Spleen (tissue), 11 donors: ENCODE measurements at regions not wholly inside any gene's neighbourhood (a gene's known extent, or its start where the extent isn't known, plus 50 kb on each side); places are given as distances from the start of the nearest gene placed in this dataset.

ENCODE experiments used
- DNase-seq: peaks from one replicate; pipeline ENCODE4 v3.0.0-alpha.2; 2020
- H3K27ac ChIP-seq, 8 donors: fragments of 200-600 bp; sonication (generic) in 7 of 8; 1 replicate in 4 of 8; 2 replicates in 4 of 8; pipeline versions ENCODE4 v1.5.0 to v1.8.0; 2016 to 2021; ENCODE audit warnings: inconsistent platforms in 4 of 8, mild to moderate bottlenecking in 4 of 8, moderate library complexity in 1 of 8
- H3K27me3 ChIP-seq, 7 donors: fragments of 200-600 bp; sonication (generic) in 6 of 7; replicated peaks in 1 of 7; 1 replicate in 4 of 7; 2 replicates in 3 of 7; pipeline versions ENCODE4 v1.5.0 to v1.8.0; 2016 to 2021; ENCODE audit warnings: inconsistent platforms in 3 of 7, mild to moderate bottlenecking in 1 of 7
- H3K36me3 ChIP-seq, 6 donors: fragments of 200-600 bp; sonication (generic) in 5 of 6; 1 replicate in 4 of 6; 2 replicates in 2 of 6; pipeline versions ENCODE4 v1.5.0 to v1.8.0; 2016 to 2021; ENCODE audit warnings: inconsistent platforms in 2 of 6
- H3K4me1 ChIP-seq, 6 donors: fragments of 200-600 bp; sonication (generic) in 5 of 6; 1 replicate in 3 of 6; 2 replicates in 3 of 6; pipeline versions ENCODE4 v1.5.0 to v1.8.0; 2016 to 2021; ENCODE audit warnings: inconsistent platforms in 3 of 6
- H3K4me3 ChIP-seq, 8 donors: fragments of 200-600 bp; sonication (generic) in 7 of 8; 1 replicate in 4 of 8; 2 replicates in 4 of 8; pipeline versions ENCODE4 v1.5.0 to v1.8.0; 2016 to 2021; ENCODE audit warnings: inconsistent platforms in 4 of 8, mild to moderate bottlenecking in 4 of 8, moderate library complexity in 2 of 8
- H3K9me3 ChIP-seq, 8 donors: fragments of 200-600 bp; sonication (generic) in 7 of 8; 1 replicate in 4 of 8; 2 replicates in 4 of 8; pipeline versions ENCODE4 v1.5.0 to v1.8.0; 2016 to 2021; ENCODE audit warnings: inconsistent platforms in 4 of 8
- CTCF ChIP-seq, 11 experiments: fragments of 200-600 bp in 7 of 11; fragments of 450-650 bp in 4 of 11; sonication (generic) in 4 of 11; IDR thresholded peaks in 8 of 11; conservative IDR thresholded peaks in 3 of 11; 1 replicate in 7 of 11; 2 replicates in 4 of 11; pipeline versions ENCODE4 v1.4.0 to v1.8.0; 2016 to 2021; ENCODE audit warnings: antibody characterized with exemption in 11 of 11, inconsistent platforms in 4 of 11, mild to moderate bottlenecking in 1 of 11
- POLR2A ChIP-seq, 3 donors: fragments of 450-650 bp; IDR thresholded peaks; one replicate each; pipeline ENCODE4 v1.5.1; 2017; ENCODE audit warnings: antibody characterized with exemption in 3 of 3, mild to moderate bottlenecking in 1 of 3
- POLR2AphosphoS5 ChIP-seq, 3 donors: sonication (generic); formaldehyde crosslinking; IDR thresholded peaks; one replicate each; pipeline ENCODE4 v1.5.1; 2017; ENCODE audit warnings: antibody characterized with exemption in 3 of 3
- WGBS, 5 donors: extraction: QIAGEN DNeasy Blood & Tissue Kit in 3 of 5; methylation state at CpG; one replicate each; pipeline versions ENCODE4 v1.1.5 to v1.1.7; 2013 to 2018; 5-methylcytosine and 5-hydroxymethylcytosine counted together
- intact Hi-C: fragments of 100-400 bp; cut with DNase I; formaldehyde crosslinking; loops from one replicate; pipeline ENCODE4 v1.15.0; 2023; ENCODE audit warnings: low total_unique reads
- donor health status: healthy with polysubstance abuse.
- donor health status: DM: no; HTN: no; CAD: no; lungs with moderate emphysema.
- donor health status: DM: no; HTN: no; CAD: no.
- donor health status: Bipolar disorder and iron deficiency.
- donor health status: healthy.
- donor health status: DM: no; HTN: no; CAD: no.
- donor health status: DM: yes; HTN: yes; CAD: no.

- intact Hi-C loops: no loop called here
- H3K27me3 ChIP-seq: no peaks in the 10 kb centered on the region
- no peaks in the 10 kb centered on the region for H3K9me3 ChIP-seq
- H3K4me3 ChIP-seq: no peak overlapping the region
- H3K4me1 ChIP-seq: no peaks in the 10 kb centered on the region
- DNase-seq: no peak
- TF ChIP-seq POLR2A (IDR thresholded peaks at IDR 0.05) (no peak), POLR2AphosphoS5 (IDR thresholded peaks at IDR 0.05) (no peak), CTCF (IDR thresholded peaks at IDR 0.05 in 8 of 11, conservative IDR thresholded peaks at IDR 0.05 in 3 of 11) (no peak)
- WGBS, 5 donors: 81 to 93% (median 91%) methylated on average over 2 of the region's 2 CpGs
- H3K36me3 ChIP-seq: no peaks in the 10 kb centered on the region
- no peak overlapping the region for H3K27ac ChIP-seq
Measured at GRCh38 chr9:29751226-29751625, 2177.9 kb upstream of the C9orf72 start.

GRCh38 chr9:29753638-29754037 lies 2180.4 kb upstream of the C9orf72 start:
- Histone ChIP-seq H3K36me3 (no peaks in the 10 kb centered on the region), H3K27ac (no peak overlapping the region), H3K4me3 (no peak overlapping the region), H3K9me3 (no peaks in the 10 kb centered on the region), H3K27me3 (no peaks in the 10 kb centered on the region), H3K4me1 (no peaks in the 10 kb centered on the region)
- no peak for TF ChIP-seq CTCF (IDR thresholded peaks at IDR 0.05 in 8 of 11, conservative IDR thresholded peaks at IDR 0.05 in 3 of 11)
- TF ChIP-seq POLR2AphosphoS5 (IDR thresholded peaks at IDR 0.05): no peak
- no peak for TF ChIP-seq POLR2A (IDR thresholded peaks at IDR 0.05)
- DNase-seq: no peak
- intact Hi-C loops: no loop called here

- Histone ChIP-seq H3K4me3 (no peak overlapping the region), H3K27me3 (no peaks in the 10 kb centered on the region), H3K9me3 (peaks cover 0 to 22% (median 17%) of the 10 kb centered on the region in 8 donors), H3K27ac (no peak overlapping the region), H3K36me3 (no peaks in the 10 kb centered on the region), H3K4me1 (no peaks in the 10 kb centered on the region)
- no peak for TF ChIP-seq CTCF (IDR thresholded peaks at IDR 0.05 in 8 of 11, conservative IDR thresholded peaks at IDR 0.05 in 3 of 11)
- no peak for TF ChIP-seq POLR2AphosphoS5 (IDR thresholded peaks at IDR 0.05)
- no peak for TF ChIP-seq POLR2A (IDR thresholded peaks at IDR 0.05)
- intact Hi-C loops: no loop called here
- WGBS, 5 donors: 79 to 98% (median 91%) methylated on average over 2 of the region's 2 CpGs
- DNase-seq: no peak
Measured at GRCh38 chr9:29769019-29769418, 2195.7 kb upstream of the C9orf72 start.

GRCh38 chr9:29773676-29774075 lies 2200.4 kb upstream of the C9orf72 start:
- Histone ChIP-seq H3K9me3 (no peaks in the 10 kb centered on the region), H3K36me3 (no peaks in the 10 kb centered on the region), H3K27ac (no peak overlapping the region), H3K27me3 (no peaks in the 10 kb centered on the region), H3K4me3 (no peak overlapping the region), H3K4me1 (no peaks in the 10 kb centered on the region)
- TF ChIP-seq POLR2AphosphoS5 (IDR thresholded peaks at IDR 0.05) (no peak), POLR2A (IDR thresholded peaks at IDR 0.05) (no peak), CTCF (IDR thresholded peaks at IDR 0.05 in 8 of 11, conservative IDR thresholded peaks at IDR 0.05 in 3 of 11) (no peak)
- DNase-seq: no peak
- intact Hi-C loops: no loop called here
